Activated CD4-positive, alpha-beta T cell treated with anti-CD3 and anti-CD28 coated beads, Interleukin-2, amount 10 ng/mL, durations not matched to agents 7 days and 5 days (primary cell): ENCODE measurements at regions not wholly inside any gene's neighbourhood (a gene's known extent, or its start where the extent isn't known, plus 50 kb on each side); places are given as distances from the start of the nearest gene placed in this dataset.

ENCODE experiments used
- CTCF ChIA-PET: fragments of 350-600 bp; sonication (Branson Sonifier 250); formaldehyde crosslinking; loops from one replicate; lab custom pipeline; 2021; ENCODE audit warnings: antibody characterized with exemption; lab: Charles Lee
- POLR2A ChIA-PET: fragments of 350-600 bp; sonication (Branson Sonifier 250); formaldehyde crosslinking; loops from one replicate; lab custom pipeline; 2021; ENCODE audit warnings: antibody characterized with exemption; lab: Charles Lee
- DNase-seq: peaks from one replicate; pipeline ENCODE4 v3.0.0-alpha.2; 2020
- H3K27ac Mint-ChIP-seq: one replicate; pipeline ENCODE4 v1.8.0; 2021; ENCODE audit warnings: mild to moderate bottlenecking, moderate library complexity, mixed read lengths
- H3K27me3 Mint-ChIP-seq: one replicate; pipeline ENCODE4 v1.8.0; 2021; ENCODE audit warnings: mixed read lengths
- H3K36me3 Mint-ChIP-seq: one replicate; pipeline ENCODE4 v1.8.0; 2021; ENCODE audit warnings: low read depth, mixed read lengths
- H3K4me1 Mint-ChIP-seq: one replicate; pipeline ENCODE4 v1.8.0; 2021; ENCODE audit warnings: mixed read lengths
- H3K4me3 Mint-ChIP-seq: one replicate; pipeline ENCODE4 v1.8.0; 2021; ENCODE audit warnings: mild to moderate bottlenecking, moderate library complexity, mixed read lengths
- H3K9me3 Mint-ChIP-seq: one replicate; pipeline ENCODE4 v1.8.0; 2021; ENCODE audit warnings: mixed read lengths

DNA sequence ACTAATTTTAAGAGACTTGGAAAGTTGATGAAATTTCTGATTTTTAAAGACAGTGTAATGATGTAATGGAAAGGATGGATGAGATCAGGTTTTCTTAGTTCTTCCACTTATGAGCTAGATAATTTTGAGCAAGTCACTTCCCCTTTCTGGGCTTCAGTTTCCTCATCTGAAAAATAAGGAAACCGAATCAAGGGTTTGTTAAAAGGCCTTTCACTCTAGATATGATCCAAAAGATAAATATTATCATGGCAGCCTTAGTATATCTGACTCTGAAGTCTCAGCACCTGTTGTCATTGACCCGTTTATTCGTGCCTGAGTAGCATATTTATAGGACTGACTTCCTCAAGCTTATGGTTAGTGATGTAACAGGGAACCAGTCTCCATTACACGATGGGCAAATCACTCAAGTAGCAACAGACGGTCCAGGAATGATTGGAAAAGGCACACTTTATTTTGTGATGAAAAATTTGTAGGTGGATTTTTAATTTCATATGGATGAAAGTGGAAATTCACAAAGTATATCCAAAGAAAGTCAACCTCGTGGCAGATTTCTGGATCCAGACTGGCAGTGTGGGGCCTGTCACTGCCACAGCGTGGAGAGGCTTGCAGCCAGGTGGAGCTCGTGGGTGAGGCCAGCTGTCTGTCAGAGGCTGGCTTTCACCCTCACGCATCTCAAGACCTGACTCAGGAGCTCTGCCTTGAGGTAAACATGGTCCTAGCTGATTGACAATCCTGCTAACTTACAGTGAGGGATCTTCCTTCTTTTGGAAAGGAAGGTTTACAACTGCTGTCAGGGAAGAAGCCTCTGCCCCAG lies 137.9 kb upstream of the CXCR4 start:
- H3K36me3 Mint-ChIP-seq = no peaks in the 10 kb centered on the region
- H3K4me1 Mint-ChIP-seq = peaks cover 12% of the 10 kb centered on the region
- H3K27me3 Mint-ChIP-seq = peaks cover 5% of the 10 kb centered on the region
- no peak for DNase-seq
- ChIA-PET CTCF (interaction anchor here (0.9 to 1.0 kb wide), 2 partner anchors 15 to 17 kb away, joined by 3 read pairs; no protein-coding TSS in a partner anchor), POLR2A (no interaction called here)
- no peak overlapping the region for H3K4me3 Mint-ChIP-seq
- no peak overlapping the region for H3K27ac Mint-ChIP-seq
- no peaks in the 10 kb centered on the region for H3K9me3 Mint-ChIP-seq

DNA sequence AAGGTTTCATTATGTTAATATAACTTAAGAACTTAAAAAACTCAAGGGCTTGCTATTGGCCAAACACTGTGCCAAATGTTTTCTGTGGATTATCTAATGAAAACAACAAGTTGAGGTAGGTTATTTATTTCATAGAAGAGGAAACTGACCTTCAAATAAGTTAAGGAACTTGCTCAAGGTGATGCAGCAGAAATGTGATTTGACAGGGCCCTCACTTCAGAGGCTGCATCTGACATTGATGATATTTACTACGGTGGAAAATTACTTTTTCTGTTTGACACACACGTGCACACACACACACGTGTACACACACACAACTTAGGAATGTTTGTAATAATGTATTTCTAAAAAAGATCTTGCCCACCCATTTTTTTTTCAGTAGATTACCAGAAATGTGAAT lies 137.2 kb upstream of the CXCR4 start:
- Mint-ChIP-seq H3K27ac (no peak overlapping the region), H3K27me3 (peaks cover 5% of the 10 kb centered on the region), H3K9me3 (peaks cover 4% of the 10 kb centered on the region), H3K4me3 (no peak overlapping the region), H3K36me3 (no peaks in the 10 kb centered on the region), H3K4me1 (peaks cover 12% of the 10 kb centered on the region)
- no peak for DNase-seq
- ChIA-PET POLR2A (no interaction called here), CTCF (interaction anchor here (0.9 to 1.1 kb wide), 3 partner anchors 12 to 17 kb away, joined by 3 to 5 read pairs (median 3); no protein-coding TSS in a partner anchor)

DNA sequence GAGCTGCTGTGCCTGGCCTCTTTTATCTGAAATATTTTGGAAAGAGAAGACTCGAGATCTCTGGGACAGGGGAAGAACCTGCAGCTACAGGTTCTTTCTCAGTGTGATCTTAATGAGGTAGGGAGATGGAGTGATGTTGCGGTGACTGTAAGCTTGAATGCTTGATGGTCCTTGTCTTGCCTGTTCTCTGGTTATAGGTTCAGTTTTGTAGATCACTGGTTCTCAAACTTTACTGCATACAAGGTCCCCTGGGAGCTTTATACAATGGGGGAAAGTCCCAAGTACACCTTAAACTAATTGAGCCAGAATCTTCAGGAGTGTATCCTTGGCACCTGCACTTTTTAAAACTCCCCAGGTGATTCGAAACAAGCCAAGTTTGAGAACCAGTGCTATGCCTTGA lies 136.7 kb upstream of the CXCR4 start:
- DNase-seq = no peak
- Mint-ChIP-seq H3K27me3 (peaks cover 5% of the 10 kb centered on the region), H3K27ac (no peak overlapping the region), H3K4me3 (no peak overlapping the region), H3K9me3 (peaks cover 4% of the 10 kb centered on the region), H3K4me1 (peaks cover 12% of the 10 kb centered on the region), H3K36me3 (no peaks in the 10 kb centered on the region)
- ChIA-PET POLR2A (no interaction called here), CTCF (interaction anchor here (0.8 to 1.6 kb wide), 3 partner anchors 12 to 30 kb away, joined by 3 to 5 read pairs (median 5); no protein-coding TSS in a partner anchor)

DNA sequence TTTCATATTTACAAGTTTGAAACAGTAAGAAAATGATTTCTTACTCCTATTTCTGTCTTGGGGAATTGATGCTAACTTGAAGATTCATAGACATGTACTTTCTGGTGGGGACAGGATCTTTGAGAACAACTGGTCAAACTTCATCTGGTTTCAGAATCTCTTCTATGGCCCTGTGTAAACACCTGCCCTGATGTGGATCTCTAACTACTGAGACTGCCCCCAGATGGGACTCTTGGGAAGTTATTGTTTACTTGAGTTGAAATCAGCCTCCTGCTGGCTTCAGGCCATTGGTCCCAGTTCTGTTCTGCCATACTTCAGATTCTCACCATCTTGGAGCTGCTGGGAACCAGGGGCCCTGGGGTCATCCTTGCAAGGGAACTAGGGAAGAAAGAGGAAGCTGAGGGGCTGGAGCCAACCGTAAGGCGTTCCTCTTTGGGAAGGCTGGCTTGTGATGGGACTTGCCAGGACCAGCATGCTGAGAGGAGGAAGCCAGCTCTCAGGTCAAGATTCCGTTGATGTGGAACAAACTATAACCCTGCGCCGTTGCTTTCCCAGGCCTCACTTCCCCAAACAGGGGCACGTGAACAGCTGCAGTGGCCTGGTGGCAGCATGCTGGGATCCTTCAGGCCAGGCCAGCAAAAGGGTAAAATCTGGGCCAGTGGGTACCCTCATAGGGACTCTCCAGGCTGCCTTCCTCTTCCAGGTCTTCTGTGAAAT lies 135.5 kb upstream of the CXCR4 start:
- no peaks in the 10 kb centered on the region for H3K27me3 Mint-ChIP-seq

DNA sequence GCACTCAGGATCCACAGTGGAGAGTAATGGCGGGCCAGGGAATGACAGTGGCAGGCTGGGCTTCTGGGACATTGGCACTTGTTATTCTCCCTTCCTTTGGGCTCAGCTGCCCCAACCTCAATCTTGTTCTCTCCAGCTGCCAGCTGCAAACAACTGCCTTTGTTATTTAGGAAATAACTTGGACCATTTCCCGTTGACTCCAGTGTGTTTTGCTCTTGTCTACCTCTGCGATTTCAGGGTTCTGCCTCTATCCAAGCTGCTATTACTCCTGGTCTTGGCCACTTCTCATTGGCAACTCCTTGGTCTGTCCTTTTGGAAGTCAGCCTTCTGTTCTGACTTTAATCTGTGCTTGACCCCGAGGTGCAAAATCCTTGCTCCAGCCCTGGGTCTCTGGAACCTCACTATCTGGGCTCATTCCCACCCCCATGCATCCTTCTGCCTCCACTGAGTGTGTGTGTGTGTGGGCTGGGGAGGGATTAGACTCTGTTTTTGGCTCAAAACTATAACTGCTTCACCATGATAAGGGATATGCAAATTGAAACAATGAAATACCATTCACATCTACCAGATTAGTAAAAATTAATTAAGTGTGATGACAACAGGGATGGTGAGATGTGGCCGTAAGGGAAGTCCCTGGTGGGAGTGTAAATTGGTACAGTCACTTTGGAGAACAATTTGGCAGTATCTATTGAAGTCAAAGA lies 134.1 kb upstream of the CXCR4 start:
- Mint-ChIP-seq H3K27me3 (no peaks in the 10 kb centered on the region), H3K27ac (peak overlapping the region; percentile 22), H3K4me1 (peaks cover 12% of the 10 kb centered on the region), H3K36me3 (no peaks in the 10 kb centered on the region), H3K9me3 (peaks cover 5% of the 10 kb centered on the region), H3K4me3 (no peak overlapping the region)
- POLR2A ChIA-PET = no interaction called here
- DNase-seq = no peak
- CTCF ChIA-PET = interaction anchor here (0.6 kb wide), 2 partner anchors 34 to 163 kb away, joined by 3 read pairs; no protein-coding TSS in a partner anchor

More for the DNA sequence above, 135.5 kb upstream of the CXCR4 start:
- H3K27ac Mint-ChIP-seq = no peak overlapping the region
- H3K36me3 Mint-ChIP-seq = no peaks in the 10 kb centered on the region
- H3K4me3 Mint-ChIP-seq = no peak overlapping the region
- ChIA-PET CTCF (interaction anchor here (0.8 to 1.6 kb wide), 6 partner anchors 14 to 131 kb away, joined by 3 to 5 read pairs (median 3); no protein-coding TSS in a partner anchor), POLR2A (no interaction called here)
- no peak for DNase-seq
- H3K9me3 Mint-ChIP-seq = peaks cover 5% of the 10 kb centered on the region
- H3K4me1 Mint-ChIP-seq = peaks cover 12% of the 10 kb centered on the region

DNA sequence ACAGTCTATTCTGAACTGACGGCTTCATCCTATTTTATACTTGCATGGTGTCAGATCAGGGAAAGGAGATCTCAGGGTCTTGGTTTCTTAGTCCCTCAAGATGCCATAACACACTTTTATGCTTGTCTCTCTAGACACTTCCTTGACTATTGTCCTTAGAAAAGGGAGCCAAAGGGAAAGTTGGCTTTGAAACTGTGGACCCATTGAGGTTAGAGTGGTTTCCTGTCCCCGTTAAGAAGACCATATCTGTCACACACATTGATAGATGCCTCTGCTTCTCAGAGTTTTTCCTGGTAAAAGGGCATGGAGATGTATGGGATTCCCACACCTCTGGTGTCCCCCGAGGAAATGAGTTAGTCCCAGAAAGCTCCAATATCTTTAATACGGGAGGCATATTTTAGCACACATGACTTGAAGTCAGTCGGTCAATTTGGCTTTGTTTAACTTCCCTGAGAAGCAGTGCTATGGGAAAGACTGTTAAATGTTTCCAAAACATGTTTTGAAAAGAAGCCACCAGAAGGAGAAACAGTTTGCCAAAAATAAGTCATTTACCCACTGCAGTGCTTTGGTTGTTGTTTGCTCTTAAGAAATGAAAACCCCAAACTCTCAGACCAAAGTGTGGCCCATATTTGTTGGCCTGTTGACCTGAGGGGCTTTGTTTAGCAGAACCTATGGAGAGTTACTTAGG lies 133.4 kb upstream of the CXCR4 start:
- Mint-ChIP-seq H3K9me3 (peaks cover 5% of the 10 kb centered on the region), H3K27ac (no peak overlapping the region), H3K36me3 (no peaks in the 10 kb centered on the region), H3K4me3 (no peak overlapping the region), H3K4me1 (peaks cover 12% of the 10 kb centered on the region), H3K27me3 (no peaks in the 10 kb centered on the region)
- DNase-seq = no peak
- ChIA-PET CTCF (interaction anchor here (0.6 to 1.9 kb wide), 3 partner anchors 12 to 163 kb away, joined by 3 to 4 read pairs (median 3); no protein-coding TSS in a partner anchor), POLR2A (no interaction called here)

DNA sequence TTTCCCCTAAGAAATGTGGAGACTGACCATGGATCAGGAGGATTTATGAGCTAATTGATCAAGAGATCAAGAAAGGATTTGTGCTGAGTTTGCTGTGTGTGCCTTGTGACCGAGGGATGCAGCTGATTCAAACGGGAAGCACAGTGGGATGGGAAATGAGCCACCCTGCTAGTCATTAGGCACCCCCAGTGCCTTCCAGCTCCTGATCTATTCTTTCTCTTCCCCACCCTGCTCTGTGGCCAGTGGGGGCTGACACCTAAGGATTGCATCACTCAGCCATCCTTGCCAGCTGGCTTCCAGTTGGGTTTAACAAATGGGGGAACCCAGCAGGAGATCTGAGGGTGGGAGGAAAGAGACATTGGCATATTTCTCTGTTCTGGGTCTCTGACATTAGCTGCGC lies 132.2 kb upstream of the CXCR4 start:
- Mint-ChIP-seq H3K9me3 (peaks cover 5% of the 10 kb centered on the region), H3K4me1 (peaks cover 10% of the 10 kb centered on the region), H3K27me3 (no peaks in the 10 kb centered on the region), H3K27ac (peak overlapping the region; percentile 26), H3K4me3 (no peak overlapping the region), H3K36me3 (no peaks in the 10 kb centered on the region)
- DNase-seq = no peak
- ChIA-PET POLR2A (no interaction called here), CTCF (interaction anchor here (1.9 kb wide), 1 partner anchor 11 kb away, joined by 4 read pairs; no protein-coding TSS in a partner anchor)

DNA sequence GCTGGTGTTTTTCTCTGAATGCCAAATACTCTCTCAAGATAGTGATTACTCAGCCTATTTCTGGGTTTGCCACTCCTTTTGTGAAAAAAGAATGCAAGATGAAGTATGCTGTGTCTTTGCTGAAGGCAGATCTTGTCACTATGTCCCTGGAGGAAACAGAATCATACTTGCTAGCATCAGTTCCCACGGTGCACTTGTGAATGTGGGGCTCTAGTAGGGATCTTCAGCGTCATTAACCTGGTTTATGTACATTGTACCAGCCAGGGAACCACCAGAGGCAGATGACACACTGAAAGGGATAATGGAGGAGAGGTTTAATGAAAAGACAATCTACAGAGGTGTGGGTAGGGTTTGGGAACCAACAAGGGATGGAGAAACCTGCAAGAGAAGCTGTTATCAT lies 131.0 kb upstream of the CXCR4 start:
- H3K4me3 Mint-ChIP-seq = no peak overlapping the region
- no peaks in the 10 kb centered on the region for H3K36me3 Mint-ChIP-seq
- H3K9me3 Mint-ChIP-seq = peaks cover 5% of the 10 kb centered on the region
- H3K27me3 Mint-ChIP-seq = no peaks in the 10 kb centered on the region
- H3K4me1 Mint-ChIP-seq = peaks cover 10% of the 10 kb centered on the region
- ChIA-PET CTCF (interaction anchor here (0.7 to 2.0 kb wide), 2 partner anchors 8 to 10 kb away, joined by 3 to 5 read pairs; no protein-coding TSS in a partner anchor), POLR2A (interaction anchor here (0.7 kb wide), 1 partner anchor 615 kb away, joined by 3 read pairs; no protein-coding TSS in a partner anchor)
- no peak overlapping the region for H3K27ac Mint-ChIP-seq
- DNase-seq = no peak

DNA sequence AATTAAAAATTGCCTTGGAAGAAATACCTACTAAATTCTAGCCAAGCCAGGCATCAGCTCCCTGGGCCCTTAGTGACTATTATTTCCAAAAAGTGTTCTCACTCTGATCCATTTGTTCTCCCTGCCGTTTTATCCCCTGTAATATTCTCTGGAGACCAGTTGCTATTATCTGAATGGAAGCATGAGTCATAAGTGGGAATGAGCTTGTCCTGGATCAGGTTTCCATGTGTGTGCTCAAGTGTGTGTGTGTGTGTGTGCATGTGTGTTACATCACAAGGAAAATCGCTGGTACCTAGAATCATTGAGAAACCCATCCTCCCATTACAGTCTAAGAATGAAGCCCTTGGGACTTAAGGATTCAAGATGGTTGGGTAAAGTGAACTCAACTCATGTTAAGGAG lies 130.3 kb upstream of the CXCR4 start:
- DNase-seq = no peak
- POLR2A ChIA-PET = no interaction called here
- peaks cover 12% of the 10 kb centered on the region for H3K4me1 Mint-ChIP-seq
- no peak overlapping the region for H3K27ac Mint-ChIP-seq
- CTCF ChIA-PET = interaction anchor here (1.2 to 2.0 kb wide), 2 partner anchors 9 to 11 kb away, joined by 3 to 5 read pairs; no protein-coding TSS in a partner anchor
- no peak overlapping the region for H3K4me3 Mint-ChIP-seq
- H3K36me3 Mint-ChIP-seq = no peaks in the 10 kb centered on the region
- H3K9me3 Mint-ChIP-seq = peaks cover 5% of the 10 kb centered on the region
- H3K27me3 Mint-ChIP-seq = no peaks in the 10 kb centered on the region

DNA sequence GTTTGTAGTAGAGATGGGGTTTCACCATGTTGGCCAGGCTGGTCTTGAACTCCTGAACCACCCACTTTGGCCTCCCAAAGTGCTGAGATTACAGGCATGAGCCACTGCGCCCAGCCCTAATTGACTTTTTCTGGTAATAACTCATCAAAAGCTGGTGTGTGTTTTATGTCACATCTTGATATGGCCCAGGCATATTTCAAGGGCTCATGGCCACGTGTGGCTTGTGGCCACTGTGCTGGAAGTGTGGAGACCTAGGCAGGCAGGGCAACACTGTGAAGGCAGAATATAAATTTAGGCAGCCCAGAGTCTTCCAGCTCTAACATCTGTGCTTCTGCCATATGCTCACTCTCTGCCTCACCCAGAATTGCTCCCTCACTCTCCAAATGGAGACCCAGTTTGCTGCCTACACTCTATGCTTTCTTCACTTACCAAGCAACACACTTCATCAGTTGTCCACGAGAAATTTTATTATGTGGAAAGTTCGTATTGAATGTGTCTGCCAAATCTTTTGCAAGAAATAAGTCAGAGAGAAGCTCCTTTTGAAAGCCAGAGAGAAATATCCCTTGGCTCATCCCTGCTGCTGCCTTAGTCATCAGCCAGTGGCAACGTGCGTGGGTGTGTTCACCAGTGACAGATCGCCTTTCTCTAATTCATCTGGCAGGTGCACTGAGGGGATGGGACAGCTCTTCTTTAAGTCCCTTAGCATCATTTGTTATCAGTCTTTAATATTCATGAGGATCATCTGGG lies 129.4 kb upstream of the CXCR4 start:
- H3K4me3 Mint-ChIP-seq = no peak overlapping the region
- peaks cover 19% of the 10 kb centered on the region for H3K4me1 Mint-ChIP-seq
- H3K9me3 Mint-ChIP-seq = peaks cover 5% of the 10 kb centered on the region
- ChIA-PET POLR2A (no interaction called here), CTCF (interaction anchor here (1.2 to 2.0 kb wide), 3 partner anchors 9 to 21 kb away, joined by 3 to 5 read pairs (median 4); no protein-coding TSS in a partner anchor)
- no peaks in the 10 kb centered on the region for H3K27me3 Mint-ChIP-seq
- DNase-seq = no peak
- H3K27ac Mint-ChIP-seq = peak overlapping the region; percentile 9
- H3K36me3 Mint-ChIP-seq = no peaks in the 10 kb centered on the region

DNA sequence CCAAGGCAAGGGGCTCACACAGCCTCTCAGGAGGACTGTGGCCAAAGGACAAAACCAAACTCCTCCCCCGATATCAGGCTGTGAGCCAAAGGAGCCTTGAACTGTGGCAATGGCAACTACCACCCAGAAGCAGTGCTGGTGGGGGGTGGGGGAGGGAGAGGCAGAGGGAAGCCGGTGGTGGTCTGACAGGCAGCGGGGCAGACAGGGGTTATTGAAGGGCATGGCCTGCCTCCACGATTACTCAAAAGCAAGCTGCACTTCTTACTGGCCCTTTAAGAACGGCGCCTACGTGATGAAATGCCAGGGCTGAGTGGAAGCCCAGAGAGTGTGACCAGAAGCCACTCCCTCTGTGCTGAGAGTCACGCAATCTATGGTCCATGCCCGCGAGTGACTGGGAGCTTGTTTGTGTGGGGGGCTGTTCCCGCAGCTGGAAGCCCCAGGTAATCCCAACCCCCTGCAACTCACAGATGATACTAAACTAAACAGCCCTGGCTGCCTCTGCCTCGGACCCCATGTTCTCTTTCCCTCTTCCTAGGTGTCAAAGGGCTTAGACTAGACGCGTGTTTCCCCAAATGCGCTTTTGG lies 128.2 kb upstream of the CXCR4 start:
- Mint-ChIP-seq H3K4me3 (no peak overlapping the region), H3K27me3 (no peaks in the 10 kb centered on the region), H3K9me3 (peaks cover 5% of the 10 kb centered on the region), H3K4me1 (peaks cover 20% of the 10 kb centered on the region), H3K27ac (no peak overlapping the region), H3K36me3 (no peaks in the 10 kb centered on the region)
- DNase-seq = no peak
- ChIA-PET CTCF (interaction anchor here (0.5 to 1.4 kb wide), 4 partner anchors 19 to 72 kb away, joined by 3 to 10 read pairs (median 4); no protein-coding TSS in a partner anchor), POLR2A (interaction anchor here (0.7 kb wide), 1 partner anchor 230 kb away, joined by 3 read pairs; no protein-coding TSS in a partner anchor)
